HG03521 (cell line): ENCODE measurements at regions not wholly inside any gene's neighbourhood (a gene's known extent, or its start where the extent isn't known, plus 50 kb on each side); places are given as distances from the start of the nearest gene placed in this dataset.

ENCODE experiments used
- ATAC-seq: cut with Tn5 transposase; IDR thresholded peaks from one replicate; pipeline ENCODE4 v1.9.1; 2021; ENCODE audit warnings: mild to moderate bottlenecking, moderate library complexity; ENCODE audit not compliant: unreplicated experiment

DNA sequence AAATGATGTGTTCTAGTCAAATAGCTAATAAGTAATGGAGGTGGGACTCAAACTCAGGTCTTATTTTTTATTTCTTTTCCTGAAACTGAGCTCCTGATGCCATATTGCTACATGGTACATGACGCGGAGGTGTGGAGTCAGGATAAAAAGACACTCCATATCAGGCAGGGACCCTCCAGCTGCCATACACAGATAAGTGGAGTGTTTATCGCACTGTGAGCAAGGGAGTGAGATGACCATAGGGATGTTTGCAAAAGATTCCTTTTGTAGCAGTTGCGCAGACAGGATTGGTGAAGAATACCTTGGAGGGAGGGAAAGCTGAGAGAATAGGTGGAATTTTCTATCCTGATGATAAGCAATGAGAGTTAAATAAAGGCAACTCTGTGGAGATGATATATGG is 657.2 kb downstream of the RNF144A start:
- ATAC-seq, result no peak

DNA sequence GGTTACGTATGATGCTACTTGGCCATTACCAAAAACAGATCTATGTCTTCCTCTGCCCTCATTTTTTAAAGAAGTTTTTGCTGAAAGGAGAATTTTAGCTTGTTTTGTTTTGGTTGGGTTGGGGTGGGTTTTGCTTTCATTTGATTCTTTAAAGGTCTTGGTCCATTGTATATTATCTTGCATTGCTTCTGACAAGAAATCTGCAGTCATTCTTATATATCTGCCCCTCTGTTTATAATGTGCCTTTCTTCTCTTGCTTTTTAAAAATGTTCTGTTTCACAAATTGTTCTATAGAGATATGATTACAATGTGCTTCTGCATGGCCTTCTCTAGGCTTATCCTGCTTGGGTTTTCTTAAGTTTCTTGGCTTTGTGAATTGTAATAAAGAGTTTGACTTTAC is 660.6 kb downstream of the RNF144A start:
- no peak for ATAC-seq

DNA sequence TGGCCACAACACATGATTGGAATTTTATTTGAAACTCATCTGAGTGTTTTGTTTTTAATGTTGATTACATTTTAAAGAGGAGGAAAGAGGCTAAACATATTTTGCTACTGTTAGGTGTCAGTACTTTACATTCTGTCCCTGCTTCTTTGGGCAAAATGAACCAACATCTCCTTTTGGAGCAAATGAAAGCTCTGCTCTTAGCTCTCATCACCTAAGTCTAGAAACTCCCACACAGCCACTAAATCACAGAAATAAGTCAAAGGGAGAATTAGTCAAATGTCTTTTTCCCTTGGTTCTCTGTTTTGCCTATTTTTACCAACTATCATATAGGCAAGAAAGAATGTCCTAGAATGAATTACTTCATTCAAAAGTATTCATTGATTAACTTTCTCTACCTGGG is 666.8 kb downstream of the RNF144A start:
- ATAC-seq, result no peak

DNA sequence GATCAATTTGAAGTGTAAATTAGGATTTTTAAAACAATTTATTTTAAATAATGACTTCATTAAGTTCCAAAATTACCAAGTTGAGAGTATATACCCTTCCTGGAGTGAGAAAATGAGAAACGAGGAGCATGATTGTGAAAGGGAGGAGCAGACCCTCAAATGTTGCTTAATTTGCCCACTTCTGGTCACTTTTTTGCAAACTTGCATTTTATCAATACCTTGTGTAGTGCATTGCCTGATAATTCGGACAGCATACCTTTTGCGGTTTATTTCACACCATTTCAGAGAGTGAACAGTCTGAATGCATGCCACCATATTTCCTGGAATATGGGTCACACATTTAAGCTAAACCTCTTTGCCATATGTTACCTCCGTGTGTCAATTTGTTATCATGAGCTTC is 669.7 kb downstream of the RNF144A start:
- no peak for ATAC-seq

DNA sequence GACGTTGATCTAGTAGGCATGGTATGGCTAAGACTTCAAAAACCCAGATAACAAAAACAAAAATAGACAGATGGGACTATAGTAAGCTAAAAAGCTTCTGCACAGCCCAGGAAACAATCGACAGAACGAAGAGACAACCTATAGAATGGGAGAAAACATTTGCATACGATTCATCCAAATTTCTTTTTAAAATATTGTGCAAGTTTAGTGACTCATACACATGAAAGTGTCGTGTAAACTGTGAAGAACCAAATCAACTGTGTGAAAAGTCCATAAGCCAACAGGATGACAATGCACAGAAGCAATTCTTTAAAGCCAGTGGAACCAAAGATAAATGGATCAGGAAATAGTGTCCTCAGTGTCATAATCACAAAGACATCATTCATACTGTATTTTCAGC is 671.1 kb downstream of the RNF144A start:
- no peak for ATAC-seq

DNA sequence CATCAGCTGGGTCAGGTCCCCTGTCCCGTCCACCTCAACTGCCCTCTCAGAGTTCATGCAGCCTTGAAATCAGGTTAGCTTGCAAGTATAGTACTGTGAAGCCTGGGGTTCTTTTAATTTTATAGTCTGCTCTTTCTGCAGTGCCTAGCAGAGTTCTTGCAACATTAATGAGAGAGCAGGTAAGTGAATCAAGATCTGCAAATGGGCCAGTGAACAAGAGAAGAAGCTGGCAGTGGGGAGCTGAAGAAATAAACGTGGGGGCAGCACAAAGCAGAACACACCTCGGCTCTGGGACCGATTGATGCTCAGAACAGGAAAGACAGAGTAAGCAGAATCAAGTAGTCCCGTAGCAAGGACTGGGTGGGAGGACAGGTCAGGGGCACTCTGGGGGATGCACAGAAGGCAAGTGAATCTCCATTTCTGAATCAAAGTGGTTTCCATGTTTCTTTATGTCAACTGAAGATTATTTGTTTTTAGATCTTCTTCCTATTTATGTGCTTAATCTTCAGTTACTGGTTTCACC is 675.5 kb downstream of the RNF144A start:
- ATAC-seq, result no peak

DNA sequence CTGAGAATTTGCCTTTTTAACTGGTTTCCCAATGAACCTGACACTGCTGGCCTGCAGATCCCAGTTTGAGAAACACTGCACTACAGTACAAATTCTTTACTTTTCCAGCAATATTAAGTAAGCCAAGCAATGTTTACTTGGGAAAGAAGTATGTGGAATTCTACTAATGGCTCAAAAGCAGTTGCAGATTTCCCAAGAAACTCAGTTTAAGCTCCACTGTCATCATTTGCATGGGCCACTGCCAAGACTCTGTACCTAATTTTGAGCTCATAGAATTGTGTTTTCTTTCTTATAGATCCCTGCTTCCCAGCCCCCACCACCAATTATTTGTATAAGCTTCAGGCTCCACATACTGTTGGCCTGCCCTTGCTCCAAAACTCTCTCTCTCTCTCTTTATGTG is 676.1 kb downstream of the RNF144A start:
- ATAC-seq, result no peak

DNA sequence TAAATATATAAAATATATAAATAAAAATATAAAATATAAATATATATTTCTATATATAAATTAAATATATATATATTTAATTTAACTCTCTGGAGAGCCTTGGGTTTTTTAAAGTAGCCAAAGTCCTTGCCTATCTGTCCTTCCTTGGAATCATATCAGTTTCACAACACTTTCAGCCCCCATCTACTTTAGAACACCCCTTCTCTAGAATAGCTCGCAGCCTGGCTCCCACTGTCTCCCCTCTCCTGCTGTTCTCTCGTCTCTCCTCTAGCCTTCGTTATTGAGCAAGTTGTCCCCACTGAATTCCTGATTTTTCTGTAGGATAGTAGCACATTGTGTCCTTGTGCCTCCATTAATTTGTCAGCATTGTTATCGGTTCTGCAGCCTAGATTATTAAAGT is 677.0 kb downstream of the RNF144A start:
- no peak for ATAC-seq

DNA sequence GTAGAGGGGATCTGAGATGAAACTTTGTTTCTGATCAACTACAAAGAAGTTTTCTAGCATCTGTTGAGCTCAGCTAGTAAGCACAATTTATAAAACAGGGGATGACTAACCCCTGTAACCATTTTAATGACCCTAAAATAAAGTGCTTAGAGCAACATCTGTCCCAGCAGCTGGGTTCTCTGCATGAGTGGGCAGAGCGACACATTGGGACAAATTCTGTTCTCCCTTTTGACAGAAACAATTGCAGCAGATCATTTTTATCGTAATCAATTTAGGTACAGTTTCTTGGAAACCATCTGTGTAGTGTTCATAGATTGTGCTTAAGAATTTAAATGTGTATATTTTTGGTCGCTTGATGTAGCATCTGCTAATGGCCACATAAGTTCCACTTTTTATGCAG is 678.0 kb downstream of the RNF144A start:
- ATAC-seq, result no peak

DNA sequence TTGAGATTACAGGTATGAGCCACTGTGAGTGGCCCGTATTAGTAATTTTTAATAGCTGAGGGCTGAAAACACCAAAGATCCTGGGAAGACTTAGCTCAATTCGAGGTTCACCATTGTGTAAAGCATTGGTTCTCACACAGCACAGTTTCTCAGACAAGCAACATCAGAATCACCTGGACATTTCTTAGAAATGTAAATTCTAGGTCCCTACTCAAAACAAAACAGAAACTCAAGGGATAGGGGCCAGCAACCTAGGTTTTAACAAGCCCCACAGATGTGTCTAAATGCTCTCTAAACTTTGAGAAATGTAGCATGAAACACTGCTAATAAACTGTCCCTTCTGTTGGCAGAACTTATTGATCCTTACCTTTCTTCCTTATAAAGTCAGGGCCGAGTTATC is 681.2 kb downstream of the RNF144A start:
- ATAC-seq, result no peak

DNA sequence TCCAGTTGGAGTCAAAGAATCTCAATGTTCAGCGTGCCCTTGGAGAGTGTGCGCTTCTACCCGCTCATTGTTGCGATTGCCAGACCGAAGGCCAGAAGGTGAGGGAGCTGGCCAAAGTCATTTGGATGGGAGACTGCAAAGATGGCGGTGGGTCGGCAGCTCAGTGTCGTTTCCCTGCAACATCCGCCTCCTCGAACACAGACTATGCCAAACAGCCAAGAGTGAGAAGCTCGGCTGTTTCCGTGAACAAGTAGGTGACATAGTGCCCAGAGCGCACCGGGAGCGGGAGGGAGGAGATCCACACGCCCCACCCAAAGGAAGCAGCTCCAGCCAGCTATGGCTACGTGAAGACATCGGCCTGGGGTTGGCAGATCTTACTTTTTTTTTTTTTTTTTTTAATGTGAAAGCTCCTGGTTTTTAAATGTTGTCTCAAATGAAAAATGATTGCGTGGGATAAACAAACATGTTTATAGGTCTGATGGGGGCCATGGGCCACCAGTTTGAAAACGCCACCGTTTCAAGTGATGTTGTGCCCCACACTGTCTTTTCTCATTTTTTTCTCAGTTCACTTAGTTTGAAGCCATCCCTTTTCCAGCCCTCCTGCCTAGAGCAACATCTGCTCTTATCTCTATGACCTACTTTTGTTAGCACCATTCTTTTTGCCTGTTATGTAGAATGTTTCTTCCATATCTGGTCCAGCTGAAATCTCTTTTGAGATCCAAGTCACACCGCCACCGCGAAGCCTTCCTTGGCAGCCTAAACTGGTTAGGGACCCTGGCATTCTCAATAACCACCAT is 682.4 kb downstream of the RNF144A start:
- no peak for ATAC-seq

DNA sequence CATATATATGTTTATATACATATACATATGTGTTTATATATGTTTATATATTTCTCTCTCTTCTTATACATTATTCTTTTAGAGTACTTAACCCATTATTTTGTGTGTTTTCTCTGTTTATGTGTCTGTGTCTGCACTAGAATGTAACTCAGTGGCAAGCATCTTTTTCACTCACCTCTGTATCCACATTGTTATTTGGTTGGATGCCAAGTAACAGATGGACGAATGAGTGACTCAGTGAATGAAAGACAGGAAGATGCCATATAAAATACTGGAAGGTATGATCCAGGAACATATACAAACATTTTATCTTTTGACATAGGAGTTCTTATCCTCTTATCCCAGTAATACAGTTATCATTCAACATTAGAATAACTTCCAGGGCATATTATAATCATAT is 684.8 kb downstream of the RNF144A start:
- ATAC-seq, result no peak

DNA sequence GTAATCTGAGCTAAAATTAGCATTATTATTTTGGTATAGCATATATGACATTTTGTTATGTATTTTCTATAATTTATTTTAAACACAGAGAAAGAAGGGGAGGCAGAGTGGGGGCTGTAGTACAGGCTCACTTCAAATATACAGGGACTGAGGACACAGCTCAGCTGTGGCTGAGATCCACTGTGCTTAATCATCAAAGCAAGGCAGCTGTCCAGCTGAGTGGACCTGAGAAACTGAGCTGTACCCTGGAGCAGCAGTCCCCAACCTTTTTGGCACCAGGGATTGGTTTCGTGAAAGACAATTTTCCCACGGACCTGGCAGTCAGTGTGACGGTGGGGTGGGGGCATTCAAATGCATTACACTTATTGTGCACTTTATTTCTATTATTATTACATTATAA is 687.2 kb downstream of the RNF144A start:
- no peak for ATAC-seq

DNA sequence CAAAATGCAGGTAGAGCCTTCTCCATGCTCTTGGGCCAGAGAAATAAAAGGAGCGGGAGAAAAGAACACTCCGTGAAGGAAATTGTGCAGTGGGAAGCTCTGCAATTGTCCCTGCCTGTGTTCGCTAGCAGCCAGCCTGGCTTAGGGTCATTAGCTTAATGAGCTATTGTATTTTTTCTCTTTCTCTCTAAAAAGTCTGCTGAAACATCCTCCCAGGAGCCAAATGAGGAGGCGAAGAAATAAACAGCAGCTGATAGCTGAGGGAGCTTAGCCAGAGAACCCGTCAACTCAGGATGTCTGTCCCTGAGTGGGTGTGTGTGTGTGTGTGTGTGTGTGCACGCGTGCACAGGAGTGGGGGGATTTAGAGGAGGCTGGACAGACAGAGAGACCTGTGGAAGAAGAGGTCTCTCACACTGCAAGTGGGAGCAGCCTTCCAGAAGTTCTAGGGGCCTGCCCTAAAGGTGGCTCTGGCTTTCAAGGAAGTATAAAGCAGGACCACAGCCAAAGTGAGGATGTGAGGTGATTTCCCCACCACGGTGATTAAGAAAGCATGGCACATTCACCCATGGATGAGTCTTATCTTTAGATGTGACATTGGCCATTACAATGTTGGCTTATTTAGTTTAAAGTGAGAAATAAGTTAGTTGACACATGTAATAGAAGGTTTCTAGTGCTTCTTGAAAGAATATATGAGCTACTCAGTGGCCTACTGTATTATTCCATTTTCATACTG is 690.4 kb downstream of the RNF144A start:
- no peak for ATAC-seq

DNA sequence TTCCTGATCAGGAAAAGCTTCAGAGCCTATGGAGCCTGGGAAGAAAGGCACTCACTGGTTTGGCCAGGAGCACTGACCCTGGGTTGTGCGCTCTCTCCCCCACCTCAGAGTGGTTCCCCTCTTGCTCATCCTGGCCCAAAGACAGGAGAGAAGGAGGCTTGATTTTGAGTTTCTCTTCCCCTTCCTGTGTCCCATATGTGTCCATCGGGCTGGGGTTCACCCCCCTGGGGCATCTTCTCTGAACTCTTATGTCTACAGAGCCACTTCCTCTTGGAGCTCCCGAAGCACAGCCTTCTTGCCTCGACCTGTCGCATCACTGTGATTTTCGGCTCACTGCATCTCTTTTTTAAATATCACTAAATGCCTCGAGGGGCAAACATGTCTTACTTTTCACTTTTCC is 692.3 kb downstream of the RNF144A start:
- no peak for ATAC-seq

DNA sequence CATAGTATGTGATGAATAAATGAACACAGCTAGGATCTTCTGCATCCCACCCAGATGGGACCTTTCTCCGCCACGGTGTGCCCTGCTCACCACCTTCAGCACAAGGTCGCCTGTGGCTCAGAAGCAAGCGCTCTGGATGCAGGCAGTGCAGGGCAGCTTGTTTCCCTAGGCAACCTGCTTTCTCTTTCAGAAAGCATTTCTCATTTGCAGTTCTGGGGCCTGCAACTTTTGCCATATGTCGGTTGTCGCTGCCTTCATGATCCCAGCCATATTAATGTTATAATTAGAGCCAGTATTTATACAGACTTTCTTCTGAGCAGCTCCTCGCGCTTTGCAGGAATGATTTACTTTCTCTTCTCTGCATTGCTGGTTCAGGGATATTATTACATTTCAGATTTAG is 692.8 kb downstream of the RNF144A start:
- no peak for ATAC-seq

DNA sequence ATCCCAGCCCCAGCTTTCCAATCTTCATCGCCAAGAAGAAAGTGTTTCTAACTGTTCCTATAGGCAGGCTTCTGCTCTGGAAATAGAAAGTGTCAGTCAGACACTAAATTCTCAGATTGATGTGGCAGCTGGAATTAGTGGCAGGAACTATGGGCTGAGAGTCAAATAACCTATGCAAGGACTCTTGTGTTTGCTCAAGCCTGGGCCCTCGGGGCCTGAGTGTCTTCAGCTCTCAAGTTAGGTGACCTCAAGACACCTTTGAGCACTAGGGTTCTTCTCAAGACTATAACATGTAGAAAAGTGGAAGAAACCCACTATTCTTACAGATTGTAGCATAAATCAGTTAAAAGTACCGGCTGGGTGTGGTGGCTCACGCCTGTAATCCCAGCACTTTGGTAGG is 694.5 kb downstream of the RNF144A start:
- no peak for ATAC-seq

DNA sequence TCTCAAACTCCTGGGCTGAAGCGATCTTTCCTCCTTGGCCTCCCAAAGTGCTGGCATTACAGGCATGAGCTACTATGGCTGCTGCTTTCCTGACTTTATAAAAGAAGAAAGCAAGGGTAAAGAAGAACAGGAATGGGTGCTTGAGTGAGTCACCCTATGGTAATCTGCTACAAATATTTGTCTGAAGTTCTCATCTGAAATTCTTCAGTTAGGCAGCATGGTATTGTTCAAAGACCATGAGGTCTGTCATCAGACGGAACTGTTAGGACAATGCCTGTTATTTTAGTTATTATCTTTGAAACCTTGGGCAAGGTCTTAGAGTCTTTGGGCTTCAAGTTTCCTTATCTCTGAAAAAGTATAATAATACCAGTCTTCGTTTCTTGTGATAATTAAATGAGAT is 695.8 kb downstream of the RNF144A start:
- ATAC-seq, result no peak

DNA sequence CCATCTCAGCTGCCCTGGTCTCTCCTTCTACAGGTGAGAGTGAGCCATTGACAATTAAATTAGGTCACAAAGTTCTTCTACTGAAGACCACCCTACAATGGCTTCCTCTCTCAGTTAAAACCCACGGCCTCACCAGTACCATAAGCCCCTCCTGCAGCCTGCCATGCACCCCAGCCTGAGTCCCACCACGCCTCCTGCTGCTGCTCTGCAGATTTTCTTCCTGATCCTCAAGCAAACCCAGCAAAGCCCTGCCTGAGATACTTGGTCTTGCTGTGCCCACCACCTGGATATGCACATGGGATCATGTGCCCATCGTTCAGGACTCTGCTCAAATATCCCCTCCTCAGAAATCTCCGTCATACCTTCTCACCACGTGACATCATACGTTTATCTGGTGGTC is 696.6 kb downstream of the RNF144A start:
- ATAC-seq, result no peak

DNA sequence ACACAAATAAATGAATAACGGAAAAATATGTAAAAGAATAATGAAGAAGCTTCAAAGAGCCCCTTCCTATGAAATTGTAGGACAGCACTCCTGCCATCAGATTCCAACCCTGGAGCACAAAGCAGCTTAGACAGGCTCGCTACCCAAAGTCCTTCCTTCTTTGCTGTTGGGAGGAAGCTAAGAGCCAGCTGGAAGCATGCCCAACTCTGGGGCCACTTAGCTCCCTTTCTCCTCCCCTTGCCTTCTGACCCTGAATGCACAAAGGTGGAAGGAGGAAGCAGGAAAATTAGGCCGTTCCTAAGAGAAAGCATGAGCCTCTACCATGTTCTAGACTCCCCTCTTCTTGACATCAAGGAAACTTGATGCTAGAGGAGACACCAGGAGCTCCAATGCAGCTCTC is 700.8 kb downstream of the RNF144A start:
- no peak for ATAC-seq

DNA sequence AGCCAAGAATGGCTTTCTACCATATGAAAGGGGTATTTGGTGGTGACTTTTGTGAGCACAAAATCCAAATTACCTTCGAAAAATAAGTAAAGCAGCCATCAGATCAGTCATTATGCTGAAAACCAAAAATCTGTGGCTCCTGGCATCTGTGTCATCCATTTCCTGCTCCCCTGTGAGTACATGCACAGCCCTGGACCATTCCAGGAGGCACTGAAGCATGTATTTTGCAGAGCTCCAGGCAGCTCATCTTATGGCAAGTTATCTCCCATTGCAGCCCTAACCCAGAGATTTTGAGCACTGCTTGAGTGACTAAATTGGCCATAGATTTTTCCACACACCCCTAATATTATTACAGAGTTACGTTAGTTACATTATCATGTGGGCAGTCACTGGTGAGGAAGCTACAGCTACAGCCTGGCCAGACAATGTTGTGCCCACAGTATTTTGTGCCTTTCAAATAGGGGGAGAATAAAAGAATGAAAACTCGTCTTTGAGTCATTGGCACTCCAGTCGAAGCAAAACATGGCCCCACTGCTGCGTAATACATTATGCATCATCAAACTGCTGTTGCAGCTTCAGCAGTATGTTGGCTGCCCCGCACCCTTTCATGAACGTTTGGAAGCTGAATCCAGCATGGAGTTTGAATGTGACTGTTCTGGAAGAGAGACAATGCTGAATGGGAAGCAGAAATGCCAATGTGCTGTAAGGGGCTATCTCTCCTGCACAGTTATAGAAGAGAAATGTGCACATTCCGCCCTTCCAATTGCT is 702.2 kb downstream of the RNF144A start:
- no peak for ATAC-seq

DNA sequence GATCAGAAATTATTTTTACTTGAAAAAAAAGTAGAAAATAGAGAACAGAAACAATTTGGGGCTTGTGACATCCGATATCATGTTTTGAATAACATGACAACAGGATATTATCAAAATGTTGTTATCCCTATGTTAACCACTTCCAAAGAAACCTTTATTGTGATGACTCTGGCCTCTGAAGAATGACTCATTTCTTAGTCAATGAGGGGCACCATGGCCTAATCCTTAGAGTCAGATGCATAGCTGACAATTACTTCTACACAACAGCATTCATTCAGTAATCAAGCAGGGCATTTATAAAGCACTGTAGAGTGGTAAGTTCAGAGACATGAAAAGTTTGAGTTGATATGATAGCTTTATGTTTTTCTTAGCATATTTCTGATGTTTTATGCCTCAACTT is 703.0 kb downstream of the RNF144A start:
- ATAC-seq, result no peak
